ENCODE measurements at regions not wholly inside any gene's neighbourhood (a gene's known extent, or its start where the extent isn't known, plus 50 kb on each side); places are given as distances from the start of the nearest gene placed in this dataset.

DNA sequence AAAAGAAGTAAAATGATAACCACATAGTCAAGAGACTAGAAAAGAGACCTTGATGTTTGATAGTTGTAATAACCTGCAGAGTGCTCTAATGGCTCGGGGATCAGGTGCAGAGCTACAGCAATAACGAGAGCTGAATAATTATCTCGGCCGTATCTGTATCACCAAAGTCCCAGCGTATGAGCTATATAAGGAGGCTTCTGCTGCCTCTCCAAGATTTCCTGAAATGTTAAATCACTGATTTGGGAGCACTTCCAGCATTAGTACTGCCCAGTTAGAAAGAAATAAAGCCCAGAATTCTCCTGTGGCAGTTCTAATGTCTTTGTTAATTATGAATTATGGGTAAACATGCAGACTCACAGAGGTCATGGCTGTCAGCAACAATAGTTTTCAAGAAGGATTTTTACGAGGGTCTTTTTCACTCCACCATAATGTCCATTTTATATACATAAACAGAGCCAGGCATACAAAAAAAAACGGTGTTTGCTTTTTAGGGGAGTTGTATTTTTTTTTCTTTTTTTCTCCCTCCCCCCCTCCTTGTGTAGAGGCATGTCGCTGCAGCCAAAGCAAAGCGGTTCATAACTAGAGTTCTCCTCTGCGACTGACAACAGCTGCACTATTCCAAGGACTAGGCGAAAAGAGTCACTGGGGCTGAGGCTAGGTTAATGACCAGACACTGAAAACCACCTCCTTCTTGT lies 168.3 kb upstream of the VRK2 start:
- no peaks in the 10 kb centered on the region for H3K9me3 ChIP-seq (ENCODE audit: control insufficient read depth, low read depth, low read length)
- H3K27me3 Mint-ChIP-seq (ENCODE audit: low read depth) = no peaks in the 10 kb centered on the region
- no peaks in the 10 kb centered on the region for H3K27me3 ChIP-seq (ENCODE audit: insufficient read depth, low read length)
- H3T11ph ChIP-seq (ENCODE audit: low read length) = no peak overlapping the region
- H3K27ac ChIP-seq (ENCODE audit: insufficient read length, low read depth, low read length) = no peak overlapping the region
- no peak overlapping the region for H2BK5ac ChIP-seq (ENCODE audit: insufficient read length, low read length)
- no peaks in the 10 kb centered on the region for H3K79me2 ChIP-seq (ENCODE audit: insufficient read depth, low read length)
- H3K27ac Mint-ChIP-seq = no peak overlapping the region
- H3K23ac ChIP-seq (ENCODE audit: insufficient read length, low read depth, low read length) = no peak overlapping the region
- WGBS (ENCODE audit: extremely low coverage, insufficient read length, low lambda C conversion rate) = no CpG with 5 or more reads among the region's 11 CpGs
- no peak overlapping the region for H3K56ac ChIP-seq (ENCODE audit: insufficient read length, low read depth, low read length)
- no peak overlapping the region for H3K4ac ChIP-seq (ENCODE audit: low read depth, low read length)
- no peaks in the 10 kb centered on the region for H3K36me3 Mint-ChIP-seq (ENCODE audit: insufficient read depth in 1 of 3, low read depth in 3 of 3)
- H3K14ac ChIP-seq (ENCODE audit: insufficient read depth, low read length) = no peak overlapping the region
- H4K20me1 ChIP-seq (ENCODE audit: control insufficient read depth, insufficient read depth, insufficient read length) = no peaks in the 10 kb centered on the region
- H4K91ac ChIP-seq (ENCODE audit: insufficient read length, low read depth, low read length) = no peak overlapping the region
- peaks cover 9 to 11% of the 10 kb centered on the region in 2 experiments for H3K4me1 Mint-ChIP-seq
- H3K4me1 ChIP-seq (ENCODE audit: insufficient read depth, low read length) = no peaks in the 10 kb centered on the region; the same call in 1 of the 2 replicates
- no peaks in the 10 kb centered on the region for H3K23me2 ChIP-seq (ENCODE audit: insufficient read length, low read depth, low read length, poor library complexity, severe bottlenecking)
- H2AFZ ChIP-seq (ENCODE audit: low read length) = no peak overlapping the region
- no peak overlapping the region for H3K4me2 ChIP-seq (ENCODE audit: insufficient read depth, insufficient read length, low read length)
- H3K79me1 ChIP-seq (ENCODE audit: insufficient read depth, low read depth, low read length, poor library complexity, severe bottlenecking) = no peaks in the 10 kb centered on the region
- H2BK20ac ChIP-seq (ENCODE audit: low read depth, low read length, poor library complexity, severe bottlenecking) = no peak overlapping the region
- no peak overlapping the region for H4K5ac ChIP-seq (ENCODE audit: insufficient read length, low read depth, low read length)
- H2BK120ac ChIP-seq (ENCODE audit: low read depth, low read length, poor library complexity, severe bottlenecking) = no peak overlapping the region
- H2AK5ac ChIP-seq (ENCODE audit: insufficient read length, low read length) = no peak overlapping the region
- TF ChIP-seq, protein P1, sequence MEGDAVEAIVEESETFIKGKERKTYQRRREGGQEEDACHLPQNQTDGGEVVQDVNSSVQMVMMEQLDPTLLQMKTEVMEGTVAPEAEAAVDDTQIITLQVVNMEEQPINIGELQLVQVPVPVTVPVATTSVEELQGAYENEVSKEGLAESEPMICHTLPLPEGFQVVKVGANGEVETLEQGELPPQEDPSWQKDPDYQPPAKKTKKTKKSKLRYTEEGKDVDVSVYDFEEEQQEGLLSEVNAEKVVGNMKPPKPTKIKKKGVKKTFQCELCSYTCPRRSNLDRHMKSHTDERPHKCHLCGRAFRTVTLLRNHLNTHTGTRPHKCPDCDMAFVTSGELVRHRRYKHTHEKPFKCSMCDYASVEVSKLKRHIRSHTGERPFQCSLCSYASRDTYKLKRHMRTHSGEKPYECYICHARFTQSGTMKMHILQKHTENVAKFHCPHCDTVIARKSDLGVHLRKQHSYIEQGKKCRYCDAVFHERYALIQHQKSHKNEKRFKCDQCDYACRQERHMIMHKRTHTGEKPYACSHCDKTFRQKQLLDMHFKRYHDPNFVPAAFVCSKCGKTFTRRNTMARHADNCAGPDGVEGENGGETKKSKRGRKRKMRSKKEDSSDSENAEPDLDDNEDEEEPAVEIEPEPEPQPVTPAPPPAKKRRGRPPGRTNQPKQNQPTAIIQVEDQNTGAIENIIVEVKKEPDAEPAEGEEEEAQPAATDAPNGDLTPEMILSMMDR (conservative IDR thresholded peaks at IDR 0.05) = no peak
- H2BK15ac ChIP-seq (ENCODE audit: low read depth, low read length) = no peak overlapping the region
- no peak overlapping the region for H4K8ac ChIP-seq (replicated peaks; ENCODE audit: insufficient read length, low read depth, low read length)
- no peak overlapping the region for H3K18ac ChIP-seq (ENCODE audit: insufficient read length, low read depth, low read length)
- no peaks in the 10 kb centered on the region for H3K9me3 Mint-ChIP-seq
- no peak overlapping the region for H3K4me3 Mint-ChIP-seq
- no peak for DNase-seq
- H2BK12ac ChIP-seq (ENCODE audit: insufficient read length, low read depth, low read length) = no peak overlapping the region
- H3K9ac ChIP-seq (ENCODE audit: extremely low read depth, insufficient read length, low read length) = no peak overlapping the region

Measured in H9 (cell line).